Stimulated activated CD4-positive, alpha-beta T cell treated with anti-CD3 and anti-CD28 coated beads, TNF-alpha, amount 100 ng/mL, for 1 hour (primary cell): ENCODE measurements at regions not wholly inside any gene's neighbourhood (a gene's known extent, or its start where the extent isn't known, plus 50 kb on each side); places are given as distances from the start of the nearest gene placed in this dataset.

ENCODE experiments used
- DNase-seq, 3 donors: peaks; one replicate each; pipeline ENCODE4 v3.0.0-alpha.2; 2020; ENCODE audit warnings: low read depth in 3 of 3, low spot score in 1 of 3

DNA sequence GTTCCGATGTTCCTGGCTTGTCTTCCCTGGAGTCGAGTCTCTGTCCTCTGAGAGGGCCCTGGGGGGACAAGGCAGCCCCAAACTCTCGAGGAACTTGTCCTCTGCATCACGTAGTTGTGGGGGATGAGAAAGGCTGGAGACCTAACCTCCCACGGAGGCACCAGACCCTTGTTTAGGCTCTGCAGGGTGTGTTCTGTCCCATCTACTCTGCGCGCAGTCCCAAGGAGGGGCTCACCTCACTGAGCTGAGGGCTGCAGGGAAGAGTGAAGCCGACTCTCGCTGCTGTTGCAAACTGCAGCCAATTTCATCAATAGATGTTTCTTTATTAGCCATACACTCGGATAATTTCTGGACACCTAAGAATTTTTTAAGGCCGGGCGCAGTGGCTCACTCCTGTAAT, 186.7 kb upstream of the ADARB2 start:
- no peak for DNase-seq

DNA sequence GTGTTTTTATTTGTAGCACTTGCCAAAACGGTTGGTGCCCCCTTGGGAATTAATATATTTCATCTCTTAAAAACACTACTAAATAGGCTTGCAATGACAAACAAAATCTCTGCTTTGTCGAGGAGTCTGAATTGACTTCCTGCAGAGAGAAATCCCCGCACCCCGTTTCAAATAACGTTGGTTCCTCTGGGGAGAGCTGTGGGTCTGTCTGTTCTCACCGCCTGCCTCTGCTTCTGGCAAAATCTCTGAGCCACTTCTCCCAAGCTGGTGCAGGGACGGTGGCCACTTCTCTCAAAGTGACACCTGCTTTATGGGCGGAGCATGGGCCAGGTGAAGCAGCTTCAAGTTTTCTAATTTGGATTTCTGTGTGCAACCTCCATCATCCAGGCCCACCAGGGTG, 186.3 kb upstream of the ADARB2 start:
- DNase-seq, result no peak

DNA sequence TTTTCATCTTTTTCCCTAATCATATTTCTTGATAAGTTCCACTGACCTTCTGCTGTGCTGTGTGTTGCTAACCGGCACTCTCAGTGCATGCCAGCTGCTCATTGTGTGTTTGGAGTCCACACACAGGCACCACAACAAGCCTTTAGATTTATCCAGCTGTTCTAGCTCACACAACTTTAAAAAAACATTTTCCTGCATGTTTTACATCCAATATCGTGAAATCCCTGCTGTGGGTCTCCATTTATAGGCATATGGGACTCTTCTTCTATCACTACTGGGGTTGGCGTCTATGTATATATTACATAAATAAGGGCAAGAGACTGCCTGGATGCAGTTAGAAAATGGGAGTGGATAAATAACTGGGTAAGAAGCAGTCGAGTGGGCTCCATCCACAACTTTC, 183.6 kb upstream of the ADARB2 start:
- DNase-seq, result no peak

DNA sequence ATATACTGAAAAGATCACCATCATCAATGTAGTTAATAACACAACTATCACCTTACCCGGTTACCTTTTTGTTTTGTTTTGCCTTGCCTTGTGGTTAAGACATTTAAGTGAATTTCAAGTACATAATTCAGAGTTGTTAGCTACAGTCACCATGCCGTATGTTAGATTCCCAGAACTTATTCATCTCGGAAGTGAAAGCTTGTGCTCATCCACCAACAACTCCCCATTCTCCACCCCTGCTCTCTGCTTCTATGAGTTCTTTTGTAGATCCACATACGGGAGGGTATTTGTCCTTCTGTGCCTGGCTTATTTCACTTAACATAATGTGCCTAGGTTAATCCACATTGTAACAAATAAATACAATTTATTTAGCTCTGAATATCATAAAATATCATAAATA, 182.8 kb upstream of the ADARB2 start:
- DNase-seq, result no peak

DNA sequence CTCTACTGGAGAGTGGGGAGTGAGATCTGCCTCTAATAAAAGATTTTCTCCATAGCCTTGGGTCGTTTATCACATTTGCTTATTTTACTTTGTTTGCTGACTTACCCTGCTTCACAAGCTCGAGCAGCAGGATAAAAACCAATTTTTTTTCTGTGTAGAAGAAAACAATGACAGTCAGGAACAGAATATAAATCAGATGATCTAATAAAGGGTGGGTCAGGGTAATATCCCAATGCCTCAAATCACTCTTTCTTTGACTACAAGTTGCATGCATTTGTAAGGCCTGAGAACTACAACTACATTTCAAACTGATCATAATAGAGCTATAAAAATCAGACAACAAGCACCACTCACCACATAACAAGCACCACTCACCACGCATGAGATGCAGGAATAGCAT, 174.4 kb upstream of the ADARB2 start:
- no peak for DNase-seq

DNA sequence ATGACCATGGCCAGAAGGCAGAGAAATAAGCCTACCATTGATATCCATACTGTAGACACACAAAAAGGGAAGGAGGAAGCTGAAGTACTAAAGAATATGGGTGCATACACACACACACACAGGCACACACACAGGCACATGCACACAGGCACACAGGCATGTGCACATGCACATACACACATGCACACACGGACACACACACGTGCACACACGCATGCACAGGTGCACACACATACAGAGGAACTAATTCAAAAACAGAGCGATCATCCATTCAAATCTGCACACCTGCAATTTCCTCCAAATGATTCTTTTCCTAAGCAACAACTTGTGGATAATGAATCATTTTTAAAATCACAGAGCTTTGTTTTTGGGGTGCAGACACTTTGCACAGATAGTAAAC, 166.7 kb upstream of the ADARB2 start:
- no peak for DNase-seq

DNA sequence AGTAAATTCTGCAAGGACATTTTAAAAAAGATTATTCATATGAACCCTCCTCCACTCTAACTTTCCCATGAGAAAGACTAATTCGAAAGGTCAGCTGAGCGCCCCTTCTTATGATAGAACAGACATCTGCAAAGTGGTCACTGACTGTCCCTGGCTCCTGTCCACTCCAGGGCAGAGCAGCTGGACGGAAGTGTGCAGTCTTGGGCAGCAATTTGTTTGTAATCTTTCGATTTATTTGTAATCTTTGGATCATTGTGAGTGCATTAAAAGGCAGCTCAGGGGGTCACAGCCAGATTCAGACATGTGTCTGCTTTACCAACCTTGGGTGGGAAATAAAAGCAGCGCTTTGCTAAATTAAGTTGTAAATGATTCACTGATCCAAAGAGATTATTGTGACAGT, 158.8 kb upstream of the ADARB2 start:
- DNase-seq, result no peak

DNA sequence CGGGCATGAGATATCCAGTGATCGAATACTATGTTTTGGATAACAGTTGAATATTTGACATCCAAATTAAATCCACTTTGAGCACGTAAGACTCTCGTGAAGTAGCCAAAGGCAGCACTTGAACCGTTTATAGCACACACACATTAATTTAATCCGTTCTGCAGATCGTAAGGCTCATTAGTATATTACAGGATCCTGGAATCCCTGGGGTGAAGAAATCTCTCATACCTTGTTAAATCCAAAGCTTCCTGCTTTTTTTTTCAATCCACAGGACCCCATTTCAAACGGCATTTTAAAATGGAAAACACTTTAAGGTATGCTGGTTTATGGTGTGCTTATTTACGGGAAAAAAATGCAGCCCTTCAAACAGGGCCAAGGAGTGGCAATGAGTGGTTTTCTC, 158.4 kb upstream of the ADARB2 start:
- DNase-seq, result no peak

DNA sequence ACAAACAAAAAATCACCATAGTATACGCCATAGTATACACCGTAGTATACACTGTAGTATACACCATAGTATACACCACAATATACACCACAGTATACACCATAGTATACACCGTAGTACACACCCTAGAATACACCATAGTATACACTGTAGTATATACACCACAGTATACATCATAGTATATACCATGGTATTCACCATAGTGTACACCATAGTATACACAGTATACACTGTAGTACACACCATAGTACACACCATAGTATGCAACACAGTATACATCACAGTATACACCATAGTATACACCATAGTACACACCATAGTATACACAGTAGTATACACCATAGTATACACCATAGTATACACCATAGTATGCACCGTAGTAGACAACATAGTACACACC, 157.6 kb upstream of the ADARB2 start:
- DNase-seq, result no peak

DNA sequence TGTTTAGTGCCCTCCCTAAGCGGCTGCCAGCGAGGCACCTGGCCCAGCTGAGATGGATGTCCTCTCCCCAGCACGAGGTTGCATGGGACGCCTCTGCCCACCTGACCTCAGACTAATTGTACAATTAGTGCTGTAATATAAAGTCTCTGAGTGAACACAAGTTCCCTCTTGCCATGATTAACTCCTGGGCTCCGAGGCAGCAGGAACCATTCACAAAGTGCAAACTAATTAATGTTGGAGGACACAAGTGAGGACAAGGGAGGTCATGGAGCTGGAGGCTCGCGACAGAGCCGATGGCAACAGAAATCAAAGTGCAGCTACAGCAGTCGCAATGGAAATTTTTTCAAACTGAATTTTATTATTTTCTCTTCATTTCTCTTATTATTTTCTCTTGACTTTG, 156.6 kb upstream of the ADARB2 start:
- no peak for DNase-seq

DNA sequence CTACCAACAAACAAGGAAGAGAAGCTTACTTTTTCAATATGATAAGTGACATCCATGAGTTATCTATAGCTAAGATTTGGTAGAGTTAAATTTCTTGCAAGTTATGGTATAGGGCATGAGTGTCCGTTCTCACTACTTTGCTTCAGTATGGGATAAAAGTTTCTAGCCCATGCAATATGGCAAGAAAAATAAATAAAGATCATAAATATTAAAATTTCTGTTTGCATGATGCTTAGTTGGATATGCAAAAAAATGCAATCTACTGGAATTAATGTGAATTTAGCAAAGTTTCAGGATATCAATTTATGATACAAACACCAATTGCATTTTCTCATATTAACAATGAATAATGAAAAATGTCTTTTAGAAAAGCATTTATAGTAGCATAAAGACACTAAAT, 148.7 kb upstream of the ADARB2 start:
- DNase-seq, result no peak

DNA sequence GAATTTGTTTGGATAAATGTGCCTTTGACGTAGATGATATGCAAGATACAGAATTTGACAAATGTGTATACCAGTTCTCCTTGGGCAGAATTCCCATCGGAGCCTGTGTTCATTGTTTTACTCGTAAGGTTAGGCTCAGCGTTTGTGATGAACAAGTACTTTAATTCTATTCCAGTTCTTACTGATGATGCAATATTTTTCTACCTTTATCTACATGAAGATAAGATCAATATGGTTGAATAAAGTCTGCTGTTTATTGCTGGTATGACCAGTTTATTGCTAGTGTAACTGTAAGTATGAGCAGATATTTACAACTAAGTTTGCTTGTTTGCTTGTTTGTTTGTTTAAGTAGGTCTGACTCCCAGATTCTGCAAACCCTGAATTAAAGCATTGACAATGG, 145.4 kb upstream of the ADARB2 start:
- DNase-seq, result no peak

DNA sequence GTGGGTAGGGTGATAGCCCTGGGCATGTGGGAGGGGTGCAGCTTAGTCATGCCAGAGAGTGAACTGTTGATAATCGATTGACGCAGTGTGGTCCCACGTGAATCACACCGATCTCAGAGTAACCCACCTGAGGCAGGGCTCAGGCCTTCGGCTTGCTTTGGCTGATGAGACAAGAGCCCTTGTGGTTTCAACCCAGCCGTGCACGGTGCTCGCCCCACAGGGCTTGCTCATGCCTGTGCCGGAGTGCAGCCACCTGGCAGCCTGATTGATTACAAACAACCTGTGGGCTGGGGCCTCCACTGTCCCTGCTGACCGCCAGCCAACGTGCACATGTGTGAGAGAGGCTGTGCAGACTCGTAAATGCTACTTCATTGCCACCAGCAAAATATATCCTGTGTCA, 144.9 kb upstream of the ADARB2 start:
- no peak for DNase-seq

DNA sequence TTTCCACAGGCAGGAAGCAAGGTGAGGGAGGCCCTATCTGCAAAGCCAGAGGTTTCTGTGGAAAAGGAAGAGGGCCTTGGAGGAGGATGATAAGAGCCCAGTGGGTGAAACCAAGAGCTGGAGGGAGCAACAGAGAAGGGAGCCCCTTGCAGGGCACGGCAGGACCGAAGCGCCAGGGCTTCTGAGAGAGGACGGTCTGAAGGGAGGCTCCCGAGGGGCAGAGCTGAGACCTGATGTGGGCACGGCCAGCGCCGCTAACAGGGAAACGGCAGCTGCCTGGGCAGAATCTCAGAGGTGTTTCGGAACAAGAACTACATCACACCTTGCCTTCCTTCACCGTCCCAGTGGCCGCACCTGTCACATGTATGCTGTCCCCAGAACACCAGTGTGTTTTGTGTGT, 144.3 kb upstream of the ADARB2 start:
- no peak for DNase-seq

DNA sequence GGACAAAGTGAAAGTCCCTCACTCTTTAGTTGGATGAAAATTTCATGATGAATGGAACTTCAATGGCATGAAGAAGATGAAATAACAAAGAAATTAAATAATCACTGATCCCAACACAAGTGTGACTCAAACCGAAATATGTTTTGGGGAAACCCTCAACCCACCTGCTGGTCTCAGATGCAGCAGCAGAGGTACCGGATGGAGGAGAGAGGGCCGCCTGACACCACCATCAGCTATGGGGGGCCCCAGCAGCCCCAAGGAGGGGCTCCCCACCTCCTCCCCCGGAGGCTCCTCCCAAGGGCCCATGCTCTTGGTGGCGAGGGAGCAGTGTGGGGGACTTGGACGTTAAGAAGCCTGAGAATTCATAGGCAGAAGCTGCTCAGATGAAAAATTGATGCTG, 137.2 kb upstream of the ADARB2 start:
- DNase-seq, result no peak

DNA sequence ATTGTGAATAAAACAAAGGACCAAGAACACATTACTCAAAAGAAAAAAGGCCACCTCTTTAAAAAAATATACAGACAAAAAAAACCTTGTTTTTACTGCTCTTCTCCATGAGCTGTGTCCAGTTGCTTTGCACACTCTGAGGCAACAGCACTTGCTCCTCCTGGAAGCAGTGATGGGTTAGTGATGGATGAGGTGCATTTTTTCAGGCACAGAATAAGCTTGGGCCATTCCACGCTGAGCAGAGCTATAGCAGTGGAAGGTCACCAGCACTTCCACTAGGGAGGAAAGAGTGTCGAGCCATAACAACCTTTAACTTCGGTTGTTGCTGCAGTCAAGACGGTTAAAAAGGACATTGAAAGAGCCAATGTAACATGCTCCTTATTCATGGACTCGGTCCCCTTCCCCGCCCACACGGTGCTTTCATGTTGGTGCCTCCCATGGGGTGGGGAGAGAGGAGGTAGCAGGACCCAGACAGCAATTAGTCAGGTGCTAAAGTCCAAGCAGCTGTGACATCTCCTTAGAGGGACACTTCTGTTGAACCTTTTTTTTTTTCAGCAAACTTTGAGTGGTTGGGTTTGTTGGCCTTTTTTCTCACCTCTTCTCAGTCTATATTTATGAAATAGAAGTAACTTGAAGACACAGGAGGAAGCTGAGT, 136.5 kb upstream of the ADARB2 start:
- no peak for DNase-seq

DNA sequence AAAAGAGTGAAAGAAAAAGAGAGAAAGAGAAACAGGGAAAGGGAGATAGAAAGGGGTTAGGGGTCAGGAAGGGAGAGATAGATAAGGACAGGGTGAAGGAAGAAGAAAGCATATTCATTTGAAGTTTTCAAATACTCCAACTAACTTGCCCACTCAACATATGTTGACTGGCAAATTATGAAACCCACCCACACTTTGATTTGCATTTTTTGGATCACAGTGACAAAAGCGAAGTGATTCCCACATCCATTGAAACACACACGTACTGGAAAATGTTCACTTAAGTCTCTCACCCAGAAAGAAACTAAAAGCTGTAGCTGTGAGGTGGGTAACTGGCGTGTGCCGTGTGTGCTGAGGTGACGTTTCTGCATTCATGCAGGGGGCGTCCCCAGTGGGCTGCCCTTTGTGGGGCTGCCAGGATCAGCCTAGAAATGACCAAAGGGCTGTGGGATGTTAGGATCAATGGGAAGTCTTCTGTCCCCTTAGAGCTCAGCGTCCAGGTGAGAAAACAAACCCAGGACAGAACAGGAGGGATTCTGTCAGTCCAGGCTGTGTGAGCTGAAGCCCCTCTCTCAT, 134.9 kb upstream of the ADARB2 start:
- no peak for DNase-seq

DNA sequence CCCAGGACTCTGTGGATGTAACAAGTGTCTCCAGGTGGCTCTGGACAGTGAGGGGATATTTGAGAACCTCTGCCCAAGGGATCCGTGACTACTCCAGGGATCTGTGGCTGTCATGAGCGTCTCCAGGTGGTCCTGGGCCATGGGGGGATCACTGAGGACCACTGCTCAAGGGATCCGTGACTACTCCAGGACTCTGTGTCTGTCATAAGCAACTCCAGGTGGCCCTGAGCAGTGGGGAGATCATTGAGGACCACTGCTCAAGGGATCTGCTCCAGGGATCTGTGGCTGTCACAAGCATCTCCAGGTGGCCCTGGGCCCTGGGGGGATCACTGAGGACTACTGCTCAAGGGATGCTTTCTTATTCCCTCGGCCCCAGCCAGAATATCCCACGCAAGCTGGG, 133.2 kb upstream of the ADARB2 start:
- no peak for DNase-seq

DNA sequence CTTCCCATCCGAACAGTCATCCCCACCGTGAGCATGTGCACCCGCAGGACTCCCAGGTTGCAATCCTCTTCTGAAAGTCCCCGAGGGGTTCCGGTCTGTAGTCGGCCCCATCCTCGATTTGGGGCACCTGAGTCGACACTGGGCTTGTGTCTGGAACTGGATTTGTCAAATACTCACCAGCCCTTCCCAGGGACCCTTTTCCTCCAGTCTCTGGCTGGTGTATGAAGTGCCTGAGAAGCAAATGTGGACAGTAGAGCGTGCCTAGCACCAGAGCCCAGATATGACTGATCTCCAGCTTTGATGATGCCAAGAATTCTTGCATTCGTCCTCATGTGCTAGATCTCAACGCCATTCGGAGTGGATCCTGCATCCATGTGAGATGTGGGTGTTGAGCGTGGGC, 132.5 kb upstream of the ADARB2 start:
- DNase-seq, result no peak

DNA sequence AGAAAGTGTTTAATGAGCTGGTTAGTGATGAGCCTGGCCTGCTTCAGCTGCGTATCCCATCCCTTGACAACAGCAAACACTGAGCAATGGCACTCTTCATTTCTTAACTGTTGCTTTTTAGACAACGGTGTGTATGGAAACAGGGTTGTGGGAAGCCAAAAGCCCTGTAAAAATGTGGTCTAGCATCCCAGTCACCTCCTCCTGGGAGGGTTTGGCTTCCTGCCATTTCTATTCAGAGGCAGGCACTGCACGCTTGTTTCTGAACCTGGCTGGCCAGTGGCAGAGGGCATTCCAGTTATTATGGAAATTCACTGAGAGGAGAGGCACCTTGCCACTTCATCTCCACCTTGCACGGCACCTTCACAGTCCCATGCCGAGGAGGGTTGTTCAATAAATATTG, 123.0 kb upstream of the ADARB2 start:
- no peak for DNase-seq

DNA sequence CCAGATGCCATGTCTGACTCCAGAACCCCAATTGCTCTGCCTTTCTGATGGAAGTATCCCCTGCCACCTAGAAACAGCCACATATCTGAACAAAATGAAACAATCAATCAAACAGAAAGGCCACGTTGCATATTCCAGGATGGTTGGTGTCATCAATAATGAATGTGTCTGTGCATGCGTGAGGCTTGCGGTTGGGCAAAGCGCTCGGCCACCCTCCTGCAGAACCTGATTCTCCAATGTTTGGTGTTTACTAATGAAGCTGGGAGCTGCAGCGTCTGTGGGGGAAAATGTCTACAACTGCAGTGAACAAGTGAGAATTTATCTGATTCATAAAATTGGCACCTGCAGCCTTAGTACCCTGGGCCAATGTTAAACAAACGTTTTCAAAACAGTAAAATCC, 121.2 kb upstream of the ADARB2 start:
- no peak for DNase-seq

DNA sequence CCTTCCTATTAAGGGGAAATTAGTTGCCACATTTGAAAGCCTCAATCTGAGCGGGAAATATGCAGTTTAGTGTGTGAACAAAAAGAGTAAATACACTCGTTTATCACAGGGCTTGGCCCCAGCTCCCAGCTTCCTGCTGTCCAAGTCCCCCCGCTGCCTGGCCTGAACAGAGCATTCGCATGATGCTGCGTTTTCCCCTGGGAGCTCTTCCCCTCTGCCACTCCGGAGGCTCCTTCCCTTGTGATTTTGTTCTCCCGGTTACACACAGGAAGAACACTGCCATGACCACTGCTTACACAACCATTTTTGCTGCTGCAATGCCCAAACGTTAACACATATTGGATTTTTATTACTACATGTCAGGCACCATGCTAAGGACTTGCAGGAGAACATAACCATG, 120.7 kb upstream of the ADARB2 start:
- no peak for DNase-seq

DNA sequence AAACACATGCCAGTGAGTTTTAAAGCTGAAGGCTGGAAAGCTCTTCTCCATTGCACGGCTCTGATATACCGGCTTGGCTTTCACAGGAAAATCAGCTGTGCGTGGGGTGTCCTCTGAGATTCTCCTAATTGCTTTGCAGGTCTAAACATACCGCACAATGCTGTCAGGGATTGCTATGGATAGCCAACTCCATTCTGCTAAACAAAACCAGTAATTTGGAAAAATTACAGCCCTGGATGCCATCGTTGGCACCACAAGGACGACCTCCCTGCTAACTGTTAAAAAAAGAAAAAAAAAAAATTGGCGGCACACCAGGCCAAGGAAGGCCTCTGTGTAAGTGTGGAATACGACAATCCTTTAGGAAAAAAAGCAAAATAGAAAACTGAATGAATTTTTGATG, 118.6 kb upstream of the ADARB2 start:
- no peak for DNase-seq

DNA sequence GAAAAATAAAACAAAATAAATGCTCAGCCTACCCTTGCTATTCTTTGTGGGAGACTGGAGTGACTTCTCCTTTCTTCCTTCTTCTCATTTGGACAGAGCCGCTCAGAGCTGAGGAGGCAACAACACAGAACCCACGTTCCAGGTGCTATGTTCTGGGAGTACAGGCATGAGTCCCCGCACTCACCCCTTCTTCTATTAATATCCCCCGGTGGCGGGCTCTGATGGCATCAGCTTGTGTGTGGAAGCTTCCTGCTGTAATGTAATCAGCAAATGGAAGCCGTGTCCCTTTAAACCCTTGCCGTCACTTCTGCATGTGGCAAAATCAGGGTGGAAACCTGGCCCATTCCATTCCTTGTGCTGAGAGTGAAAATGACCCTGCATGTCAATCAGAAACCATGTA, 116.9 kb upstream of the ADARB2 start:
- DNase-seq, result no peak
